ENCODE measurements at regions not wholly inside any gene's neighbourhood (a gene's known extent, or its start where the extent isn't known, plus 50 kb on each side); places are given as distances from the start of the nearest gene placed in this dataset.

DNA sequence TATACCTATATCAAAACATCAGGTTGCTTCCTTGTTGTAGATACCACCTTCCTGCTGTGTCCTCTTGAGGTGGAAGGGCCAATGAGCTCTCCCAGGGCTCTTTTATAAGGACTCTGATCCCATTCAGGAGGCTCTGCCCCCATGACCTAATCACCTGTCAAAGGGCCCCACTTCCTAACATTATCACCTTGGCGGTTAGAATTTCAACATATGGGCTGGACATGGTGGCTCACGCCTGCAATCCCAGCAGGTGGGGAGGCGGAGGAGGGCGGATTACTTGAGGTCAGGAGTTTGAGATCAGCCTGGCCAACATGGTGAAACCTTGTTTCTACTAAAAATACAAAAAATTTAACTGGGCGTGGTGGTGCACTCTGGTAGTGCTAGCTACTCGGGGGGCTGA is 86.4 kb downstream of the HAPSTR1 start:
- H3K4me3 ChIP-seq (ENCODE audit: low read depth, low read length), result no peak overlapping the region
- TF ChIP-seq POLR2A (IDR thresholded peaks at IDR 0.05; ENCODE audit: extremely low read depth, insufficient read length) (no peak), MYC (IDR thresholded peaks at IDR 0.05; ENCODE audit: low read depth, low read length) (no peak)
- TF ChIP-seq, protein P1, sequence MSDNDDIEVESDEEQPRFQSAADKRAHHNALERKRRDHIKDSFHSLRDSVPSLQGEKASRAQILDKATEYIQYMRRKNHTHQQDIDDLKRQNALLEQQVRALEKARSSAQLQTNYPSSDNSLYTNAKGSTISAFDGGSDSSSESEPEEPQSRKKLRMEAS (IDR thresholded peaks at IDR 0.05; ENCODE audit: low read depth, low read length), result no peak
- TF ChIP-seq, protein P2, sequence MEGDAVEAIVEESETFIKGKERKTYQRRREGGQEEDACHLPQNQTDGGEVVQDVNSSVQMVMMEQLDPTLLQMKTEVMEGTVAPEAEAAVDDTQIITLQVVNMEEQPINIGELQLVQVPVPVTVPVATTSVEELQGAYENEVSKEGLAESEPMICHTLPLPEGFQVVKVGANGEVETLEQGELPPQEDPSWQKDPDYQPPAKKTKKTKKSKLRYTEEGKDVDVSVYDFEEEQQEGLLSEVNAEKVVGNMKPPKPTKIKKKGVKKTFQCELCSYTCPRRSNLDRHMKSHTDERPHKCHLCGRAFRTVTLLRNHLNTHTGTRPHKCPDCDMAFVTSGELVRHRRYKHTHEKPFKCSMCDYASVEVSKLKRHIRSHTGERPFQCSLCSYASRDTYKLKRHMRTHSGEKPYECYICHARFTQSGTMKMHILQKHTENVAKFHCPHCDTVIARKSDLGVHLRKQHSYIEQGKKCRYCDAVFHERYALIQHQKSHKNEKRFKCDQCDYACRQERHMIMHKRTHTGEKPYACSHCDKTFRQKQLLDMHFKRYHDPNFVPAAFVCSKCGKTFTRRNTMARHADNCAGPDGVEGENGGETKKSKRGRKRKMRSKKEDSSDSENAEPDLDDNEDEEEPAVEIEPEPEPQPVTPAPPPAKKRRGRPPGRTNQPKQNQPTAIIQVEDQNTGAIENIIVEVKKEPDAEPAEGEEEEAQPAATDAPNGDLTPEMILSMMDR (IDR thresholded peaks at IDR 0.05; ENCODE audit: low read depth, low read length), result no peak
- DNase-seq (ENCODE audit: low read depth), result no peak

DNA sequence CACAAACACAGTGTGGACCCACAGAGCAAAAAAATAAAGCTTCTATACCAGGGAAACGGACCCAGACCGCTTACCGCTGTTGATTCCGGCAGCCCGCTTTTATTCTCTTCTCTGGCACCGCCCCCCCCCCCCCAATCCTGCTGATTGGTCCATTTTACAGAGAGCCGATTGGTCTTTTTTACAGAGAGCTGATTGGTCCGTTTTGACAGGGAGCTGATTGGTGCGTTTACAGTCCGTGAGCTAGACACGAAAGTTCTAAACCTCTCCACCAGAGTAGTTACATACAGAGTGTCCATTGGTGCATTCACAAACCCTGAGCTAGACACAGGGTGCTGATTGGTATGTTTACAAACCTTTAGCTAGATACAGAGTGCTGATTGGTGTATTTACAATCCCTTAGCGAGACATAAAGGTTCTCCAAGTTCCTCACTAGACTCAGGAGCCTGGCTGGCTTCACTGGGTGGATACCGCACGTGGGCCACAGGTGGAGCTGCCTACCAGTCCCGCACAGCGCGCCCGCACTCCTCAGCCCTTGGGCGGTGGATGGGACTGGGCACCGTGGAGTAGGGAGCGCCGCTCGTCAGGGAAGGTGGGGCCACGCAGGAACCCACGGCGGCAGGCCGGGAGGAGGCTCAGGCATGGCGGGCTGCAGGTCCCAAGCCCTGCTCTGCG is 92.4 kb downstream of the HAPSTR1 start:
- TF ChIP-seq, protein P2 (IDR thresholded peaks at IDR 0.05; ENCODE audit: low read depth, low read length), result no peak
- TF ChIP-seq POLR2A (IDR thresholded peaks at IDR 0.05; ENCODE audit: extremely low read depth, insufficient read length), result no peak
- no peak for TF ChIP-seq MYC (IDR thresholded peaks at IDR 0.05; ENCODE audit: low read depth, low read length)
- TF ChIP-seq, protein P1 (IDR thresholded peaks at IDR 0.05; ENCODE audit: low read depth, low read length), result no peak
- H3K4me3 ChIP-seq (ENCODE audit: low read depth, low read length), result no peak overlapping the region
- no peak for DNase-seq (ENCODE audit: low read depth)

DNA sequence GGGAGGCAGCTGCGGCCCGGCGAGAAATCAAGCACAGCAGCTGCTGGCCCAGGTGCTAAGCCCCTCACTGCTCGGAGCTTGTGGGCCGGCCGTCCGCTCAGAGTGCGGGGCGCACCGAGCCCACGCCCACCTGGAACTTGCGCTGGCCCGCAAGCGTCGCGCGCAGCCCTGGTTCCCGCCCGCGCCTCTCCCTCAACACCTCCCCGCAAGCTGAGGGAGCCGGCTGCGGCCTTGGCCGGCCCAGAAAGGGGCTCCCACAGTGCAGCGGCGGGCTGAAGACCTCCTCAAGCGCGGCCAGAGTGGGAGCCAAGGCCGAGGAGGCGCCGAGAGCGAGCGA is 92.9 kb downstream of the HAPSTR1 start:
- DNase-seq (ENCODE audit: low read depth), result no peak
- H3K4me3 ChIP-seq (ENCODE audit: low read depth, low read length), result no peak overlapping the region
- TF ChIP-seq, protein P1 (IDR thresholded peaks at IDR 0.05; ENCODE audit: low read depth, low read length), result no peak
- no peak for TF ChIP-seq MYC (IDR thresholded peaks at IDR 0.05; ENCODE audit: low read depth, low read length)
- no peak for TF ChIP-seq POLR2A (IDR thresholded peaks at IDR 0.05; ENCODE audit: extremely low read depth, insufficient read length)
- TF ChIP-seq, protein P2 (IDR thresholded peaks at IDR 0.05; ENCODE audit: low read depth, low read length), result no peak

DNA sequence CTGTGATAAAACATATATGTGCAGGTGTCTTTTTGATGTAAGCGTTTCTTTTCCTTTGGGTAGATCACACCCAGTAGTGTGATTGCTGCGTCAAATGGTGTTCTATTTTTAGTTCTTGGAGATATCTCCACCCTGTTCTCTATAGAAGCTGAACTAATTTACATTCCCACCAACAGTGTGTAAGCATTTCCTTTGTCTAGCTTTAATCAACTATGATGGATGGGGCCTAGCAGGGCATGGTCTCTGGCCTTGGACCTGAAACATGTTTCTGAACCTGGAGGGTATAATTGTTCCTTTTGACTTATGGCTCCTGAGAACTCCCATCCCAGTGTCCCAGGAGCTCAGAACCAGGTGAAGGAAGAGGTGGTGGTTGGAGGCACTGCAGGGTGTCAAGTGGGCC is 93.9 kb downstream of the HAPSTR1 start:
- TF ChIP-seq, protein P2 (IDR thresholded peaks at IDR 0.05; ENCODE audit: low read depth, low read length), result no peak
- TF ChIP-seq, protein P1 (IDR thresholded peaks at IDR 0.05; ENCODE audit: low read depth, low read length), result no peak
- TF ChIP-seq MYC (IDR thresholded peaks at IDR 0.05; ENCODE audit: low read depth, low read length) (no peak), POLR2A (IDR thresholded peaks at IDR 0.05; ENCODE audit: extremely low read depth, insufficient read length) (no peak)
- DNase-seq (ENCODE audit: low read depth), result no peak
- no peak overlapping the region for H3K4me3 ChIP-seq (ENCODE audit: low read depth, low read length)

DNA sequence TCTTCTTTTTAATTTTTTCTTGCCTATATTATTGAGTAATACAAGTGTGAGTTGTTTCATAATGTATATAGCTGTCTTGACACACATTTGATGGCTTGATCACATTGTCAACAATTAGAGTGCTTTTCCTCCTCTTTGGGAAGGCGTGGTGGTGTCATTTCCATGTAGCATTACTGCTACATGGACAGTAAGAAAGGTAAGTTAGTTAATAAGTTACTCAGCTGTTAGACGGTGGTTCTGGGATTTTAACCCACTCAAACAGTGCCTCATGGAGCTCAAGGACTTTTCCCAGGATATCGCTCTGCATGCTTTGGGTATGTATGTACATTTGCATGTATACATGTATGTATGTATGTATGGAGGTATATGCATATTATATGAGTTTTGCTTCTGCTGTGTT is 94.6 kb downstream of the HAPSTR1 start:
- TF ChIP-seq, protein P1 (IDR thresholded peaks at IDR 0.05; ENCODE audit: low read depth, low read length), result no peak
- no peak for TF ChIP-seq POLR2A (IDR thresholded peaks at IDR 0.05; ENCODE audit: extremely low read depth, insufficient read length)
- no peak for TF ChIP-seq MYC (IDR thresholded peaks at IDR 0.05; ENCODE audit: low read depth, low read length)
- TF ChIP-seq, protein P2 (IDR thresholded peaks at IDR 0.05; ENCODE audit: low read depth, low read length), result no peak
- no peak overlapping the region for H3K4me3 ChIP-seq (ENCODE audit: low read depth, low read length)
- no peak for DNase-seq (ENCODE audit: low read depth)

Measured in NB4 (cell line).